NCI-H2171 treated with DMSO at 0.1 percent for 48 hours (cell line): ENCODE measurements at regions not wholly inside any gene's neighbourhood (a gene's known extent, or its start where the extent isn't known, plus 50 kb on each side); places are given as distances from the start of the nearest gene placed in this dataset.

Experiments used
- DNase-seq: peaks from one replicate; lab custom pipeline; 2025; lab: John Stamatoyannopoulos, UW

- no peak for DNase-seq
These were observed 217.2 kb downstream of the LACC1 start for GRCh38 chr13:44096901-44097300.

- no peak for DNase-seq
These were observed 218.9 kb downstream of the LACC1 start for GRCh38 chr13:44098559-44098958.

- DNase-seq, result no peak
These were observed 221.8 kb downstream of the LACC1 start for GRCh38 chr13:44101347-44102083.

- DNase-seq, result no peak
These were observed 223.9 kb downstream of the LACC1 start for GRCh38 chr13:44103429-44104196.

- peak; percentile 70 for DNase-seq
These were observed 224.4 kb downstream of the LACC1 start for GRCh38 chr13:44104197-44104490.

- no peak for DNase-seq
These were observed 225.3 kb downstream of the LACC1 start for GRCh38 chr13:44104969-44105368.

- DNase-seq, result no peak
These were observed 226.8 kb downstream of the LACC1 start for GRCh38 chr13:44106266-44107152.

- no peak for DNase-seq
These were observed 227.8 kb downstream of the LACC1 start for GRCh38 chr13:44107357-44108121.

GRCh38 chr13:44108331-44108858, 228.7 kb downstream of the LACC1 start:
- DNase-seq, result no peak

- DNase-seq, result no peak
These were observed 230.5 kb downstream of the LACC1 start for GRCh38 chr13:44110091-44110621.

- no peak for DNase-seq
These were observed 232.0 kb downstream of the LACC1 start for GRCh38 chr13:44111701-44112100.

GRCh38 chr13:44112700-44113329, 233.1 kb downstream of the LACC1 start:
- no peak for DNase-seq

GRCh38 chr13:44116562-44117332, 237.0 kb downstream of the LACC1 start:
- no peak for DNase-seq

GRCh38 chr13:44117351-44117750, 237.6 kb downstream of the LACC1 start:
- DNase-seq, result no peak

- DNase-seq, result no peak
These were observed 238.1 kb downstream of the LACC1 start for GRCh38 chr13:44117816-44118215.

- no peak for DNase-seq
These were observed 239.2 kb downstream of the LACC1 start for GRCh38 chr13:44118881-44119280.

GRCh38 chr13:44120043-44120442, 240.3 kb downstream of the LACC1 start:
- no peak for DNase-seq

GRCh38 chr13:44120849-44121755, 241.4 kb downstream of the LACC1 start:
- no peak for DNase-seq

- no peak for DNase-seq
These were observed 244.6 kb downstream of the LACC1 start for GRCh38 chr13:44124352-44124751.
